ENCODE measurements at regions not wholly inside any gene's neighbourhood (a gene's known extent, or its start where the extent isn't known, plus 50 kb on each side); places are given as distances from the start of the nearest gene placed in this dataset.

DNA sequence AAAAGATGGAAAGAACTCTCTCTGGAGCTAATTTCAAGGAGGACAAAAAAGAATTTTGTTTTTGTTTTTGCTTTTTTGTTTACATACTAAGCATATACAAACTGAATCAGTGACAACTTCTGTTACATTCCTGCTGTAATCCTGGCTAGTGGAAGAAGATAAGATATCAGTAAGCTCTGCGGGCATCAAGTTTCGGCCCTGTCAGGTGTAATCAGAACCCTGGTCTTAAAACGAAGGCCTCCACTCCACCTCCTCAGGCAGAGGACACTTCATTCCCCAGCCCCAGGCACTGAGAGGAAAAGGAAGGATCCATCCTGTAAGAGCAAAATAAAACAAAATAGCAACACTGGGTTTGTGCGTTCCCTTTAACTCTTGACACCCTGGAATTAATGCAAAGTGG, 88.9 kb upstream of the ARHGAP29 start:
- no peak overlapping the region for H3K4me2 ChIP-seq (ENCODE audit: low read length)

DNA sequence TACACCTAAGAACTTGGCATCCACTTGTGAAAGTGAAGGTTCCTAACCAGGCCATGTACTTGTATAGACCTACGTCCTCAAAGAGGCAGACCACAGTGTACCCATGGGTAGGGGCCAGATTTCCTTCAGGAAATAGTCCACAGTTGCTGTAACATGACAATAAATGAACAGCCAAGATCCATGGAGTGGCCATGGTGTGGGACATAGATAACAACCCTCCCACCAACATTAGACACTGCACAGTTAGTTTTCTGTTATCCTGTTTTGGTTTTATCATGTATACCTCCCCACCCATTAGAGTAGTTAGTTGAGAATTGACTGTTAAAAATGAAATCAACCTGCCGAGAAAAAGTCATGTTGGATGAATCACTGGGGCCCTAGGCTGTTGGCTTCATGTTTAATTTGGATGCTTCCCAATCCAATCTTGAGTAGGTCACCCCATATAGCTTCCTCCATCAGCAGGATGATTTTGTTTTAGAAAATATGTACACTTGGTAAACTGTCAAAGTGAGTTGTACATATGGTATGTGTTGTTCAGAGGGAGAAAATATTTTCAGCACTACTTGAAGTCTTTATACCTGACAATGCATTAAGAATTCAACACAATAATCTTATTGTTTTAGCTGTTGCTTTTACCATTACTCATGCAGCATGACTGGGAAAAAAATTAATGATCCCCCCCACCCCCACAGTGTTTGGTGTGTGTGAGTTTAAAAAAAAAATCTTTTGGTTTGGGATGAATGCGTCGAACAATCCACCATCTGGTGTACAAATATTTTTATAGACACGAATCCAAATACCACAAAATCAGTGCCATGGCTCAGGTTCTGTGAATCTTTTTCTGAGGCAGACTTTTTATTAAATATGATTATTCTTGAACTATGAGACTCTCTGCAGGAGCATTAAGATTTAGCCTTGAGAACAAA, 88.3 kb upstream of the ARHGAP29 start:
- H3K27me3 ChIP-seq (ENCODE audit: low read depth, low read length) = peaks cover 19% of the 10 kb centered on the region
- H2AFZ ChIP-seq (ENCODE audit: low read depth, low read length) = no peak overlapping the region
- H3K79me2 ChIP-seq (ENCODE audit: low read length) = no peaks in the 10 kb centered on the region
- H3K9me3 ChIP-seq (ENCODE audit: insufficient read depth, low read length) = no peaks in the 10 kb centered on the region
- no peaks in the 10 kb centered on the region for H4K20me1 ChIP-seq (ENCODE audit: insufficient read depth, low read length)
- no peak overlapping the region for H3K9ac ChIP-seq (ENCODE audit: low read length)
- H3K4me1 ChIP-seq (ENCODE audit: low read length) = no peaks in the 10 kb centered on the region
- TF ChIP-seq EZH2phosphoT487 (IDR thresholded peaks at IDR 0.05; ENCODE audit: low read depth) = no peak
- no peak for TF ChIP-seq CTCF (IDR thresholded peaks at IDR 0.05; ENCODE audit: low read depth, low read length)
- no peak overlapping the region for H3K4me2 ChIP-seq (ENCODE audit: low read length)
- no peak overlapping the region for H3K4me3 ChIP-seq (ENCODE audit: low read length)
- H3K27ac ChIP-seq (ENCODE audit: low read length) = no peak overlapping the region
- no peaks in the 10 kb centered on the region for H3K36me3 ChIP-seq (replicated peaks; ENCODE audit: low read depth, low read length)

More for the DNA sequence above, 88.9 kb upstream of the ARHGAP29 start:
- H4K20me1 ChIP-seq (ENCODE audit: insufficient read depth, low read length) = no peaks in the 10 kb centered on the region
- no peaks in the 10 kb centered on the region for H3K36me3 ChIP-seq (replicated peaks; ENCODE audit: low read depth, low read length)
- H3K27ac ChIP-seq (ENCODE audit: low read length) = no peak overlapping the region
- peaks cover 21% of the 10 kb centered on the region for H3K27me3 ChIP-seq (ENCODE audit: low read depth, low read length)
- H2AFZ ChIP-seq (ENCODE audit: low read depth, low read length) = no peak overlapping the region
- no peak overlapping the region for H3K9ac ChIP-seq (ENCODE audit: low read length)
- H3K4me3 ChIP-seq (ENCODE audit: low read length) = no peak overlapping the region
- no peak for TF ChIP-seq CTCF (IDR thresholded peaks at IDR 0.05; ENCODE audit: low read depth, low read length)
- no peak for TF ChIP-seq EZH2phosphoT487 (IDR thresholded peaks at IDR 0.05; ENCODE audit: low read depth)
- no peaks in the 10 kb centered on the region for H3K9me3 ChIP-seq (ENCODE audit: insufficient read depth, low read length)
- H3K79me2 ChIP-seq (ENCODE audit: low read length) = no peaks in the 10 kb centered on the region
- H3K4me1 ChIP-seq (ENCODE audit: low read length) = no peaks in the 10 kb centered on the region

- Histone ChIP-seq H3K9ac (ENCODE audit: low read length) (no peak overlapping the region), H3K4me2 (ENCODE audit: low read length) (no peak overlapping the region), H3K36me3 (replicated peaks; ENCODE audit: low read depth, low read length) (no peaks in the 10 kb centered on the region), H3K4me3 (ENCODE audit: low read length) (no peak overlapping the region), H3K4me1 (ENCODE audit: low read length) (no peaks in the 10 kb centered on the region), H3K9me3 (ENCODE audit: insufficient read depth, low read length) (no peaks in the 10 kb centered on the region), H4K20me1 (ENCODE audit: insufficient read depth, low read length) (no peaks in the 10 kb centered on the region), H2AFZ (ENCODE audit: low read depth, low read length) (no peak overlapping the region), H3K79me2 (ENCODE audit: low read length) (no peaks in the 10 kb centered on the region), H3K27me3 (ENCODE audit: low read depth, low read length) (peaks cover 10% of the 10 kb centered on the region), H3K27ac (ENCODE audit: low read length) (no peak overlapping the region)
- TF ChIP-seq CTCF (IDR thresholded peaks at IDR 0.05; ENCODE audit: low read depth, low read length) = no peak
- no peak for TF ChIP-seq EZH2phosphoT487 (IDR thresholded peaks at IDR 0.05; ENCODE audit: low read depth)
These were observed 86.8 kb upstream of the ARHGAP29 start for GRCh38 chr1:94324178-94324544.

DNA sequence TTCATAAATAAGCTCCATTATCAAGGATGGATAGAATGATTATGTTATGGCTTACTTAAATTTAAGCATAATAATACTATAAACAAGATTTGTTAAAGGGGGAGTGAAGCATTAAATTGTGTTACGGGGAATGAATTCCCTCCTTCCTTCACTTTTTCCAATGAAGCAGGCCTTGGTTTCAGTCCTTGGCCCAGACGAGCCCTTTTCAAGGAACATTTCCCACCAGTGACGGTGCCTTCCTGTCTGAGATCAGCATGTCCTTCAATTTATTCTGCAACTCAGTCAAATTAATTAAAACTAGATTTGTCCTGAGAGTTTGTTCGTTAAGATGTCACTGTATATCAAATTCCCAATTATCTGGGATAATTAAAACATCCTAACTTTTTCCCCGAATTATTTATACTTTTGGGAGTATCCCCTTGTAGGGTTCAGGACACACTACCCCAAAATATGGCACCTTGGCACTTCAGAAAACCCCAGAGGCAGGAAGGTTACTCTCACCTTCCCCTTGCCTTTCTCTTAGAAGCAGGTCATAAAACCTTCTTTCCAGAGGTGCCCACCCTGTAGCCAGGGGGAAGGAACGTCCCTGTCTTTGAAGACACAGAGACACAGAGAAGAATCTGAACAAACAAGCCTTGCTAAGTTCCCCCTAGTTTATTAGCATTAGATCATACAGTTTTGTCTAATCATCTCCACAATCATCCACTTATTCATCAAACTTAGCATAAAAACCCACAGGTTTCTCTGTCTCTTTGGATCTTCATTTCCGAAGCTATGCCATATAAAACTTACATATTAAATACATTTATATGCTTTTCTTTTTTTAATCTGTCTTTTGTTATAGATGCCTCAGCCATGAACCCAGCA, 86.2 kb upstream of the ARHGAP29 start:
- no peak overlapping the region for H2AFZ ChIP-seq (ENCODE audit: low read depth, low read length)
- no peak overlapping the region for H3K27ac ChIP-seq (ENCODE audit: low read length)
- no peaks in the 10 kb centered on the region for H4K20me1 ChIP-seq (ENCODE audit: insufficient read depth, low read length)
- no peaks in the 10 kb centered on the region for H3K79me2 ChIP-seq (ENCODE audit: low read length)
- H3K9me3 ChIP-seq (ENCODE audit: insufficient read depth, low read length) = no peaks in the 10 kb centered on the region
- no peak overlapping the region for H3K4me2 ChIP-seq (ENCODE audit: low read length)
- no peak overlapping the region for H3K4me3 ChIP-seq (ENCODE audit: low read length)
- peaks cover 8% of the 10 kb centered on the region for H3K27me3 ChIP-seq (ENCODE audit: low read depth, low read length)
- H3K9ac ChIP-seq (ENCODE audit: low read length) = no peak overlapping the region
- TF ChIP-seq EZH2phosphoT487 (IDR thresholded peaks at IDR 0.05; ENCODE audit: low read depth) (no peak), CTCF (IDR thresholded peaks at IDR 0.05; ENCODE audit: low read depth, low read length) (no peak)
- no peaks in the 10 kb centered on the region for H3K36me3 ChIP-seq (replicated peaks; ENCODE audit: low read depth, low read length)
- no peaks in the 10 kb centered on the region for H3K4me1 ChIP-seq (ENCODE audit: low read length)
